ENCODE measurements at regions not wholly inside any gene's neighbourhood (a gene's known extent, or its start where the extent isn't known, plus 50 kb on each side); places are given as distances from the start of the nearest gene placed in this dataset.

GRCh38 chr16:79721270-79721669 lies 120.7 kb upstream of the MAF start:
- FAIRE-seq (no peak), DNase-seq (ENCODE audit: low read depth, low spot score) (no peak)

More at GRCh38 chr16:79721270-79721669, 120.7 kb upstream of the MAF start:
- ChIA-PET POLR2A (no interaction called here), CTCF (no interaction called here)
- no peaks in the 10 kb centered on the region for H3K79me2 ChIP-seq (ENCODE audit: control insufficient read depth, insufficient read depth, low read length)
- intact Hi-C loops (cut with micrococcal nuclease) = no loop called here
- no TSS peak for BruUV-seq (replicated peaks)
- H3K27ac ChIP-seq (ENCODE audit: insufficient read depth, low read depth, low read length) = no peak overlapping the region
- TF ChIP-seq MYC (IDR thresholded peaks at IDR 0.05; ENCODE audit: low read depth, low read length) (no peak), POLR2A (IDR thresholded peaks at IDR 0.05; ENCODE audit: low read depth, low read length) (no peak), FOS (IDR thresholded peaks at IDR 0.05; ENCODE audit: borderline replicate concordance, insufficient read depth, low read length) (no peak), POLR2AphosphoS5 (IDR thresholded peaks at IDR 0.05; ENCODE audit: insufficient read depth, low read depth, low read length) (no peak), GATA2 (IDR thresholded peaks at IDR 0.05; ENCODE audit: insufficient read depth, insufficient read length, low read depth, low read length) (no peak), MAX (IDR thresholded peaks at IDR 0.05; ENCODE audit: insufficient read depth, insufficient read length) (no peak), CTCF (IDR thresholded peaks at IDR 0.05; ENCODE audit: extremely low read depth in 1 of 2, insufficient read depth in 1 of 2, low read depth in 1 of 2, low read length in 2 of 2) (no peak), JUN (IDR thresholded peaks at IDR 0.05; ENCODE audit: borderline replicate concordance, insufficient read depth, insufficient read length, low read depth) (no peak), EZH2 (IDR thresholded peaks at IDR 0.05; ENCODE audit: borderline replicate concordance, low read depth, low read length, severe bottlenecking) (no peak)
- no peaks in the 10 kb centered on the region for H3K4me1 ChIP-seq (ENCODE audit: control insufficient read depth, extremely low read depth, insufficient read depth, low read length)
- no peaks in the 10 kb centered on the region for H3K27me3 ChIP-seq (ENCODE audit: control insufficient read depth in 2 of 2, insufficient read depth in 2 of 2, low read length in 2 of 2)
- no peaks in the 10 kb centered on the region for H4K20me1 ChIP-seq (replicated peaks; ENCODE audit: control insufficient read depth, extremely low read depth, insufficient read depth, low read length)
- no peak overlapping the region for H2AFZ ChIP-seq (ENCODE audit: low read depth, low read length)
- H3K4me2 ChIP-seq (ENCODE audit: insufficient read depth, low read length) = no peak overlapping the region
- H3K9me3 ChIP-seq (replicated peaks; ENCODE audit: control insufficient read depth, insufficient read depth, low read length) = peaks cover 7% of the 10 kb centered on the region
- no peak overlapping the region for H3K9ac ChIP-seq (replicated peaks; ENCODE audit: extremely low read depth, insufficient read depth, low read length)
- no peak overlapping the region for H3K4me3 ChIP-seq (replicated peaks in 1 of 3; ENCODE audit: insufficient read depth in 1 of 3, low read depth in 1 of 3, low read length in 3 of 3)
- dilution Hi-C loops (cut with MboI; ENCODE audit: extremely low pct_ligation_motif_present, low sequenced_read_pairs) = no loop called here
- H3K9me1 ChIP-seq (replicated peaks; ENCODE audit: control insufficient read depth, extremely low read depth, insufficient read depth, low read length) = no peaks in the 10 kb centered on the region
- H3K36me3 ChIP-seq (ENCODE audit: control insufficient read depth in 2 of 2, extremely low read depth in 1 of 2, insufficient read depth in 2 of 2, low read length in 2 of 2) = no peaks in the 10 kb centered on the region

Data from endothelial cell of umbilical vein (primary cell).